GM18517 (cell line): ENCODE measurements at regions not wholly inside any gene's neighbourhood (a gene's known extent, or its start where the extent isn't known, plus 50 kb on each side); places are given as distances from the start of the nearest gene placed in this dataset.
A peak's percentile ranks its signal among the peaks of the same experiment; 100 is the strongest.

ENCODE experiments used
- ATAC-seq: cut with Tn5 transposase; IDR thresholded peaks from one replicate; pipeline ENCODE4 v1.9.1; 2021; ENCODE audit warnings: mild to moderate bottlenecking, moderate library complexity; ENCODE audit not compliant: unreplicated experiment

DNA sequence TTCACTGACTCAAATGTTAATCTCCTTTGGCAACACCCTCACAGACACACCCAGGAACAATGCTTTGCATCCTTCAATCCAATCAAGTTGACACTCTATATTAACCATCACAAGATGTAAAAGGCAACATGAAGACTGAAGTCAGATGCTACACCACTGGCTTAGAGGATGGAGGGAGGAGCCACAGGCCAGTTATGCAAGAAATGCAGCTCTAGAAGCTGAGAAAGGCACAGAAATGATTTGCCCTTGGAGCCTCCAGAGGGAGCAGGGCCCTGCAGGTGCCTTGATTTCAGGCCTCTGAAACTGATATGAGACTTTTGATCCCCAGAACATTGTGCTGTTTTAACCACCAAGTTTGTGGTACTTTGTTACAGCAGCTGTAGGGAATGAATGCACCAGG lies 276.3 kb downstream of the KCNS3 start:
- ATAC-seq: no peak

DNA sequence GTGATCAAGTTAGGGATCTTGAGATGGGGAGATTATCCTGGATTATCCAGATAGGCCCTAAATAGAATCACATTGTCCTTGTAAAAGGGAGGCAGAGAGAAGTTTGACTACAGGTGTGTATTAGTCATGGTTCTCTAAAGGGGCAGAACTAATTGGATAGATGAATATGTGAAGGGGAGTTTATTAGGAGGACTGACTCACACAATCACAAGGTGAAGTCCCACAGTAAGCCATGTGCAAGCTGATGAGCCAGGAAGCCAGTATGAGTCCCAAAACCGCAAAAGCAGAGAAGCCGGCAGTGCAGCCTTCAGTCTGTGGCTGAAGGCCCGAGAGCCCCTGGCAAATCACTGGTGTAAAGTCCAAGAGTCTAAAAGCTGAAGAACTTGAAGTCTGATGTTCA lies 275.8 kb downstream of the KCNS3 start:
- no peak for ATAC-seq

DNA sequence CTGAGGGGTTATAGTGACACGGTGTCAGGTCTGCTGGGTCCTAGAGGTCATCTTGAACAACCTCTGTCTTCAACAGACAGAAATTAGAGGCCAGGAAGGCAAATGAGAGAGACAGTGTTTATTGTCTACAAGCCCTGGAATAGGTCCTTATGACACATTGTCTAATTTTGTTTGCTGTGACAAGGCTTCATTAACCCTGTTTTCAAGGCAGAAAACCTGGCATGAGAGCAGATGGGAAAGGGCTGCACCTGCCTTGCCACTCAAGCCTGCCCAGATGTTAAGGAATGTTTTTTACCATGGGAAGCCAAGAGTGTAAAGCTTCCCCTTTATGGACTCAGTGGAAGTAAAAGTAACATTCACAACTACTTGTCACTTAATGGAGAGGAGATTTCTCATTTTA lies 275.3 kb downstream of the KCNS3 start:
- no peak for ATAC-seq

DNA sequence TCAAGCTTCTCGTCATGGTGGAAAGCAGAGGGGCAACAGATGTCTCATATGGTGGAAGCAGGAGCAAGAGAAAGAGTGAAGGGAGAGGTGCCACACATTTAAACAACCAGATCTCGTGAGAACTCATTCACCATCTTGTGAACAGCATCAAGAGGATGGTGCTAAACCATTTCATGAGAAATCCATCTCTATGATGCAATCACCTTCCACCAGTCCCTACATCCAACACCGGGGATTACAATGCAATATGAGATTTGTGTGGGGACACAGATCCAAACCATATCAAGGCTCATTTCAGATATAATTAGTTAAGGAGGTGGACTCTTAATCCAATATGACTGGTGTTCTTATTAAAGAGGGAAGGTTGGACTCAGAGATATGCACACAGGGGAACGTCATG lies 272.8 kb downstream of the KCNS3 start:
- no peak for ATAC-seq

DNA sequence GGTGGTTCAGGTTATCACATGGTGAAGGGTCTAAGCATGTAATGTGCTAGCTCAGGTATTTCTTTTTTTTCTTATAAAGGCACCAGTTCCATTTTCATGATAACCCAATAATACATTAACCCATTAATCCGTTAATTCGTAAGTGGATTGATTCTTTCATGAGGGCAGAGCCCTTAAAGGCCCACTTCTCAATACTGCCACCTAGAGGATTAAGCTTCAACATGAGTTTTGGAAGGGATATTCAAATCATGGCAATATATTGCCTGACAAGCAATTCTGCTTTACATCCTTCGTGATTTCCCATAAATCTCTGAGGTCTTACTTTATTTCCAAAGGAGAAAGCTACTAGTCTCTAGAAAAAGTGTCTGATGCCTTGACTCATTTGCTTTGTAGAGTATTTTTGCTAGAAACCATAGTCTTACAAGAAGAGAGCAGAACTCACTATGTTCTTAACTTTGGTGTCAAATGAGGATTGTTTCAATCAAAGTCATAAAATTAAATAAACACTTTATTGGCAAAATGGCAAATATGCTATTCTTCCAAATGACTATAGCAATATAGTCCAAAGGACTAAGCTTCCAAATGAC lies 271.3 kb downstream of the KCNS3 start:
- ATAC-seq: no peak

DNA sequence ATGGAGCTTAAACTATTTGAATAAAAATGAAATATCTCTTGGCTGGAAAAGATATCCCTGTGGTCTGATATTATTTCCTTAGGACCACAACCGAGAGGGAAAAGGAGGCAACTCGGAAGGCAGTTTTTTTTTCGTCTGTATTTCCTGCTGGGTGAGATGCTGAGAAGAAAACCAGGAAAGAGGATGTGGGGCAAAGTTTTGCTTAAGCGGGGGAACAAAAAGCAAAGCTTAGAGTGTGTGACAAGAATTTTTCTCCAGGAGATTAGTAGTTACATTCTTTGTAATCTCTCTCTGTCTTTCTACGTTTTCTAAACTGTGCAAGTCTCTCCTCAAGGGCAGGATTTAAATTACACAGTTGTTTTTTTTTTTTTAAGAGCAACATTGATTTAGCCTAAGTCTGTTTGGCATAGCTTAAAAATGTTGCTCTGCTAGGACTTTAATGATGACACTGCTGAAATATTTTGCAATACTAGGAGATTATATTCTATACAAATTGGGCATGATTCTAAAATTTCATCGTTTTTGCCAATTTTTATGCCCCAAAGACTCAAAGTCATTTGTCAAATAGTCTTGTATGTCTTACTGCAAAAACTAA lies 258.5 kb downstream of the KCNS3 start:
- ATAC-seq: no peak

DNA sequence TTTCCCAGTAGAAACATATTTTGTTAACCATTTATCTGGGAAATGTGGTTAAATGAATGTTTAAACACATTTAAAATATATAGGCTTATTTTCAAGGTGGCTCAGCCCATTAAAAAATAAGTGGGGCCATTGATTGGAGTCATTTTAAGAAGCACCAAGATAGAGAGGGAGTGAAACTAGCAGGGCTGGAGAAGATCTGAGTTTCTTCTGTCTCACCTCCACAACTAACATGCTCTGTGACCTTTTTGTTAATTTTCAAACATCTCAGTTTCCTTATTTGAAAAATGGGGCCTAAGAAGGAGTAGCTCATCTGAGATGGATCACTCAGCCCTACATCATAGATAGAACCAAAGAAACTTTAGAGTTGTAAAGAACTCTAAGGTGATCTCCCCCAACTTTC lies 254.8 kb downstream of the KCNS3 start:
- no peak for ATAC-seq

DNA sequence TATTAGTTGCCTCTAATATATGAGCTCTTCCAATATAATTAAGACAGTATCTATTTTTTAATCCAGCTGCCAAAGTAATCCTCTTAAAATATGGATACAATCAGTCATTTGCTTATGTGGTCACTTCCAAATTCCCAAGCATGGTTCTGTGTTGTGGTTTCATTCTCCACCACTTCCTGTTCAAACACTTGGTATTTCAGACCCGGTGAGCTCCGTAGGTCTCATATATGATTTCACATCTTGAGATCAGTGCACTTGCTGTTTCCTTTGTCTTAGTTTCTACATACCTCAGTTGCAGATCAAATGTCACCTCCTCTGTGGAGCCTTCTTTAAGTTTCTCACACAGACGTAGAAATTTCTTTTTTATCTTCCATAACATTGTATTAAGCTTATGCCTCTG lies 254.2 kb downstream of the KCNS3 start:
- ATAC-seq: no peak

DNA sequence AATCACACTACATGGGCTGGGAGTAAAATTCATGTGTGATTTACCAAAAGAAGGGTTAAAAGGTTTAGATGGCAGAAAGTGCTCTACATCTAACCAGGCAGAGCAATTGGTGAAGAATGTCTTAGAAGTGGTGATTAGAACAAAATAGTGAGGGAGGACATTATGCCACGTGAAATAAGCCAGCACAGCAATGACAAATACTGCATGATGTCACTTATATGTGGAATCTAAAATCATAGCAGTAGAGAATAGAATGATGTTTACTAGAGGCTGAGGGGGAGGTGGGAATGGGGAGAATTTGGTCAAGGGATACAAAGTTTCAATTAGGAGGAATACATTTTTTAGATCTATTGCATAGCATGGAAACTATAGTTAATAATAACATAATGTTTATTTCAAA lies 253.3 kb downstream of the KCNS3 start:
- ATAC-seq: no peak

DNA sequence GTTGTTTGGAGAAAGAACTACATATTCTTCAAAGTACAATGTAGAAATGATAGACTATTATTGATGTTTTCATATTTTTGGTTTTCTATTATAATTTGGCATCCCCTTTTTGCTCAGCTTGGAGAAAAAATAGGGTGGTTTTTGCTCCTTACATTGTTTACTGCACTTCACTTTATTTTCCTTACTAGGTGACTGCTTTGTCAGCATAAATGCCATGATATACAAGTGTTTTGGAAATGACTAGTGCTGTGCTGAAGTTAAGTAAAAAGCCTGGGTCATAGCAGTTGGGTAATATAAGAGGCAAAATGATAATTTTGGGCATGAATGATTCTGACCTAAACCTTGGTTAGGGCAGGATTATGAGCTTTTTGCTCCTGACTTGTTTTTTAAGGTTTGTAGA lies 250.9 kb downstream of the KCNS3 start:
- no peak for ATAC-seq

DNA sequence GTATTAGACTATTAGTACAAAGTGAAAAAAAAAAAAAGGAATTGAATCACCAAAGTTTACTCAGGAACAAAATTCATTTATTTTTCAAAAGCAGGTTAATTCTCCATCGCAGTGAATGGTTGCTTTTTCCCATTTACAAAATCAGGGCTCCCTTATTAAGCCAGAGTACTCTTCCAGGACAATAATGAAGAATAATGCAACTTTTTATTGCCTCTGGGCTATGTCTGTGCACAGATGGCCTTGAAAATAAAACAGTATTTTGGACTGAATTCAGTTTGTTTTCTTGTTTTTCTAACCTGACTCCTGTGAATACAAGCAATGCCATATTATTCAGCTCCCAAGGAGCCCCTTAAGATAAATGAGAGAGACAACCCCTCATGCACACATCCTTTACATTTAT lies 246.8 kb downstream of the KCNS3 start:
- no peak for ATAC-seq

DNA sequence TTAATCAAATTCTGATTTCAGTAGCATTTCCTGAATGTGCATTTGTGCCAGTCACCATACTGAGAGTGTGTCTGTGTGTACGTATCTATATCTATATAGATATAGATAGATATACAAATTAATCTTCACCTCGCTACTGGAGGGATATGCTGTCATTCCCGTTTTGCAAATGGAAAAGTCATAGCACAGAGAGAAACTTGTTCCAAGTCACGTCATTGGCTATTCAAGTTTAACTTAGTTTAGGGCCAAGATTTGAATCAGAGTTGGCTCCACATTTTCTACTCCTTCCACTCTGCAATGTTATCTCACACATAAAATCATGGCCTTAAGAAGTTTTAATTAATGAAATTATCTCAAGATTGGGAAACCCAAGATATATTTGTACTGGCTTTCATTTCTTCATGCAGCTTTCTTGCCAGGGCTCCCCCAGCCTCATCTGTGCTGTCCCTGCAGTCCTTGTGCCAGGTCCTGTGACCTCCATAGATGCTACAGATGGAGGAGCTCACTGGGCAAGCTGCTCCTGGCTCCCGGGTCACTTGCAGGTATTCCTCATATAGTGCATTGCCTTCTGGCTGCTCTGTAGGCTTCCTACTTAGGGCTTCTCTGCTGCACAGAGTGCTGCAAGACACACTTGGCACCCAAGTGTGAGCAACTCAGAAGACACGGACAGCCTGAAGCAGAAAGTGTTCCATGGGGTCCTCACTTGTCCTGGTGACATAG lies 245.8 kb downstream of the KCNS3 start:
- ATAC-seq: no peak

DNA sequence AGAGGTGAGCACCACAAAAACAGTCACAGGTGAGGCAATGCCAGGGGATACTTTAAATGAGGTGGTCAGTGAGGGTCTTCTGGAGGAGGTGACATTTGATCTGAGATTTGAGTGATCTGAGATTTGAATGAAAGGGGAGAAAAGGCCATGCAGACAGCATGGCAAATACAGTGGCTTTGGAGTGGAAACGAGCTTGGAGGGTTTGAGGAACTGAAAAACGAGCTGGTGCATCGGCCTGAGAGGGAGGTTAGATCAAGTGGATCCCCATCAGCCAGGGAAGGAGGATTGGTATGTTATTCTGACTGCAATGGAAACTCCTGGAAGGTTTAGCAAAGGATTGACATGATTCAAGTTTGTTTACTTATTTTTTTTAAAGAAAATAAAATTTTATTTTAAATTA lies 245.1 kb downstream of the KCNS3 start:
- ATAC-seq: no peak

DNA sequence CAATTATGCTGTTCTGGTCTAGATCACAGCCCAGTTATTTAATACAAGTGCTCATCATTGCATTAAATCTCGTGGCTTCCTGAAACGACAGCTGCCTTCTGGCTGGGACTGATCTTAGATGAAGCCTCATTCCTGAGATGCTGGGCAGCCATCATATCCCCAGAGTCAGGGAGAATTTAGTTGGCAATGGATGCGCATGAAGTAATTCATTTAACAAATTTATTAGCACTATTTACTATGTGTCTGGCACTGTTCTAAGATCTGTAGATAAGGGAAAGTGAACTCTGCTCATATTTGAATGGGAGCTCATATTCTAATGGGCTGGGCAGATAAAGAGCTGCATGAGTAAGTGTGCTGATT lies 244.7 kb downstream of the KCNS3 start:
- no peak for ATAC-seq

DNA sequence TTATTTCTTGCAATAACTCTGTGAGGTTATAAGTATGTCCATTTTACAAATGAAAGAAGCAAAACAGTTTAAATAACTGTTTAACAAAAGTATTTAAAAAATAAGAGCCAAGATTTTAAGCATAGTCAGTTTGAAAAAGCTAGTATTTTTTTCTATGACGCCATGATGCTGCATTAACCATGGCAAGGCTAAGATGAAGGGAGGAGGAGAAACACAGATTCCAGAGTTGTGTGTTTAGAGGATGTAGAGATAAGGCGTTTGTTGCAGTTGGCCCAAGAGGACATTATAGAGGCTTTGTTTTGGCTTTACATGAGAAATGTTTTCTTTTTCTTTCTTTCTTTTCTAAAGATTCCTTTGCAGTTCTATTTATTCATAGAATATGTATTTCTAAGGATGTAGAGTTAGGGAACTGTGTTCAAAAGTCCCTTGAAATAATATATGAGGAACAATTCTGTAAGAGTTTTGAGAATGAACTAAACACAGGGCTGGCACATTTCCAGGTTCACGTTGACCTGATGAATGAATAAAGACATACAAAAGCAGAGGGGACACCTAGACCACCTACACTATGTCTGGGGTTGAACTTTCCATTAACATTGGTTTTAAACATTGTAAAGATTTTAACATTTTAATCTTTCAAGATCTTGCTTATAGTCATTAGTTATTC lies 244.2 kb downstream of the KCNS3 start:
- no peak for ATAC-seq

DNA sequence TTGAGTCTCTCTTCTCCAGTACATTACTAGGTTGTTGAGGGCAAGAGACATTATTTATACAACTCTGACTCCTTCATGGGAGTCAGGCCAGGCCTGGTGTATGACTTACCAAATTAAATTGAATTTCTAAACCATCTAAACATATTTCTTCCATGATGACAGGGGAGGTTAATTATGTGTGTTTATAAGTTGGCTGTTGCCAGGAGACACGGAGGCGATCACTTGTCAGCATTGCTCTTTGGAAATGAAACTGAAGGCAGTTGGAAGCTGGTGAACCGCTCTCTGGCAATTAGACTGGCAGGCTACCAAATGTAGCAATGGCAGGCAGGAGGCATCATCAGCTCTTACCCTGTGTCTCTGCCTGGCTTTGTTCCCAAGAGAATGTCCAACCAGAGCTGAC lies 241.4 kb downstream of the KCNS3 start:
- ATAC-seq: no peak

DNA sequence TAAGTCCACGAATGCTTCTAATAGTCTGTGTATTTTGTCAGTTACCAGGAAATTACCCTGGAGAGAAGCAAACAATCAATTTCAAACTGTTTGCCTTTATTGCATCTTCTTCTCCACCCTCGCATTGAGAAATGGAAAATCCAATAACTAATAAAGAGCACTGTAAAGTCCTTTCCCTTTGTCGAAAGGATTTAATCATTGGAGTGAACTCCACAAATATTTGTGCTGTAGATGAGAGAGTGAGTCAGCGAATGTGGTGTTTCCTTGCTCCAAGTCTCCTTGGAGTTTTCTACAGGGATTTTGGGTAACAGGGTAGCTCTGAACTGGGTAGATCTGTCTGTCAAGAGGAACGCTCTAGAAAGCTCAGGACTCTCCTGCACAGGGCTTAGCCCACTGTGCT lies 240.2 kb downstream of the KCNS3 start:
- no peak for ATAC-seq

DNA sequence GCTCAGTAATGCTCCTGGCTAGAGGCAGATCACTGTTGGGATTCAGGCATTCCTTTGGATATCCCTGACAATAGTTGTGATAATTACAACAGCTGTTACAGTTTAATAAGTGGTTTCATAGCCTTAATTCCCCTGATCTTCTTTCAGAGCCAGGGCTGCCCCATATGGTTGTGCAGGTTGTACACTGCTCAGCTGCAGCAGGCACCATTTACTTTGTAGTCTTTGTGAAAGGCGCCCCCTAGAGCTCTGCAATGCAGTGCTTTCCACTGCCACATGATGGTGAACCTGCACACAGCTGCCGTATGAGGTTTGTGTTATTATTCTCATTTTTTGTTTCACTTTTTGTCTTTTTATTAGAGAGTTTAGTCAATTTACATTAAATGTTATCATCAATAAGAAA lies 239.1 kb downstream of the KCNS3 start:
- peak; percentile 81 for ATAC-seq

DNA sequence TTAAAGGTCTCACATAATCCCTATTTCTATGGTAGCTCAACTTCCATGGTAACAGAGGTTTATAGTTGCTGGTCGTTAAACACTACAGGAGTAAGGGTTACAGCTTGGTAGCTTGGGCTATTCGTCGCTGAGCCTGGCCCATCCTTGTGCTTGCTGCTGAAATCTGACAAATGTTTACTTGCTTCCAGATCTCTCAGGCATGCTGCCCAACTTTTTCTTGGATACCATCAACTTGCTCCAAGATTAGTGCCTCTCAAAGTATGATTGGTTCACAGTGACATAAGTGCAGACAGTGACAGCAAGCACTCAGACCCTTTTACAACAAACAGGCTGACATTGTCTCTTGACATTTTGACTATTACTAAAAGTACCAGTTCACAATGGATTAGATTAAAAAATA lies 231.8 kb downstream of the KCNS3 start:
- ATAC-seq: no peak

DNA sequence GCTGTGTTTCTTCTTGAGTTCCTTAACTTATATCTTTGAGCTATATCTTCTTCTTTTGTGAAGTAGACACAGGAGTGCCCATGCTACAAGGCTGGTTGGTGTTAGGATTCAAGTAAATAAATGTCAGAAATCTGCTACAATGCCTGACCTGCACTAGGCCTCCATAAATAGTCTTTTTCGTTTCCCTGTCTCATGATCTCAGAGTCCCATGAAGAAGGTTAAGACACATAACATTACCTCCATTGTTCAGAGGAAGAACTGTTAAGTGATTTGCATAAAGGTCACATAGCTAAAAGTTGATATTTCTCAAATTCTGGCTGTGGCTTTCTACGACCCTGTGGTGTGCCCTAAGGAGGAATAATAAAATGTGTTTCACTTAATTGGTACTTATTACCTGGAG lies 228.4 kb downstream of the KCNS3 start:
- no peak for ATAC-seq

DNA sequence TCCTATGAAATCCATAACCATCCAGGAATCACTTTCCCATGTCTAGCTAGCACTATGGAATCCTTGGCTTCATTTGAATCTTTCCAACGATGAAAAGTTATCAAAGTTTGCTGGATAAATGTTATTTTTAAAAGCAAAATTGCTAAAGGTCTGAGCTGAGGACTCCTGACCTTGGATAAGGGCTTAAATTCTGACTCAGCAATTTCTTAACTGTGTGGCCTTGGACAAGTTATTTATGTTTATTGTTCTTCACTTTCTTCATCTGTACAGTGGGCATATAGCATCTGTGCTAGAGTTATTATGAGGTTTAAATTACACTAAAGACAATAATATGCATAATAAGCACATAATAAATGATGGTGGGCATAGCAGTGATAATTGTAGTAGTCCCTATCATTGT lies 227.5 kb downstream of the KCNS3 start:
- ATAC-seq: no peak

DNA sequence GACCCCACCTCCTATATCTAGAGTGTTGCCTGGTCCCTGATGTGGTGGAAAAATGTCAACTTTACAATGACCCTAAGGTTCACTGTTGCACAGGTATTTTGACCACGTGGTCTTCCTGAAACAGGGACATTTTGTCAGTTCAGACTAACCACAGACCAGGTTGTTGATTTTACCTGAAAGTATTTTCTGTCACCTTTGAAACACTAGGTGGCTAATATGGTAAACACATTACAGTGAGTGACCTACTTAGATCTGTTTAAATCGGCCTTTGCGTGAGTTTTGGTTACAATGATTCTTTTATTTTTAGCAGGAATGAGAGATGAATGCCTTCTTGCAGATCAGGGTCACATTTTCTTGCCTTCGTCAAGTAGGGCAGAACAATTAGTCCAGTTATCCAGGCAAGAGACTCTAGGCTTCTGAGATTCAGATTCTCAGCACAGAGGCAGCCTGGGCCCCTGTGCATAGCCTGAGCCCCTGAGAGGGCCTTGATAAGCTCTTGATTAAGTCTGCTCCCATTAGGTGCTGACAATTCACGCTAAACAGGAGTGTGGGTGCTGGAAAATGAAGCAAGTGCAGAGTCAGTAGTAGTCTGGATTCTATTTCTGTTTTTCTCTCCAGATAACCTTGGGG lies 226.2 kb downstream of the KCNS3 start:
- no peak for ATAC-seq
